ENCODE measurements at regions not wholly inside any gene's neighbourhood (a gene's known extent, or its start where the extent isn't known, plus 50 kb on each side); places are given as distances from the start of the nearest gene placed in this dataset.

DNA sequence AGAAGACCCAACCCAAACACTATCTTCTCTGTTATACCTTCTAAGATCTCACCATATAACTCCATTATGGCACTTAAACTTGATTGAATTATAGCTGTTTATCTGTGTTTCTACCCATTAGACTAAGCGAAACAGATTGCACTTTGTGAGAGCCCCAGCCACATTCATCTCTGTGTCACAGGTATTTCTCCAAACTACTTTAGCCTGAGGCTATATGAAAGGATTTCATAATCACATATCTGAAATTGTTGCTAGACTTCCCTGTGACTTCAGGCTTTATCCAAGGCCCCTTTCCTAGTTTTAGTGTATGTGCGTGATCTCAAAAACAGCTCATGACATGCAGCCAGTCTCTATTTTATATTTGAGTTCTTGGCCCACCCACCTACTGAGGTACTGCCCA lies 745.0 kb upstream of the ACVR2A start:
- H3K27ac Mint-ChIP-seq = no peak overlapping the region
- no peaks in the 10 kb centered on the region for H3K9me3 Mint-ChIP-seq
- ChIA-PET POLR2A (no interaction called here), CTCF (no interaction called here)
- H3K27me3 Mint-ChIP-seq = no peaks in the 10 kb centered on the region
- H3K4me3 Mint-ChIP-seq = no peak overlapping the region
- H3K4me1 Mint-ChIP-seq = no peaks in the 10 kb centered on the region
- intact Hi-C loops (cut with micrococcal nuclease) = no loop called here
- no peak for DNase-seq
- no peaks in the 10 kb centered on the region for H3K36me3 Mint-ChIP-seq (ENCODE audit: low read depth)
- ATAC-seq (ENCODE audit: low read depth) = no peak
- TF ChIP-seq, protein P1, sequence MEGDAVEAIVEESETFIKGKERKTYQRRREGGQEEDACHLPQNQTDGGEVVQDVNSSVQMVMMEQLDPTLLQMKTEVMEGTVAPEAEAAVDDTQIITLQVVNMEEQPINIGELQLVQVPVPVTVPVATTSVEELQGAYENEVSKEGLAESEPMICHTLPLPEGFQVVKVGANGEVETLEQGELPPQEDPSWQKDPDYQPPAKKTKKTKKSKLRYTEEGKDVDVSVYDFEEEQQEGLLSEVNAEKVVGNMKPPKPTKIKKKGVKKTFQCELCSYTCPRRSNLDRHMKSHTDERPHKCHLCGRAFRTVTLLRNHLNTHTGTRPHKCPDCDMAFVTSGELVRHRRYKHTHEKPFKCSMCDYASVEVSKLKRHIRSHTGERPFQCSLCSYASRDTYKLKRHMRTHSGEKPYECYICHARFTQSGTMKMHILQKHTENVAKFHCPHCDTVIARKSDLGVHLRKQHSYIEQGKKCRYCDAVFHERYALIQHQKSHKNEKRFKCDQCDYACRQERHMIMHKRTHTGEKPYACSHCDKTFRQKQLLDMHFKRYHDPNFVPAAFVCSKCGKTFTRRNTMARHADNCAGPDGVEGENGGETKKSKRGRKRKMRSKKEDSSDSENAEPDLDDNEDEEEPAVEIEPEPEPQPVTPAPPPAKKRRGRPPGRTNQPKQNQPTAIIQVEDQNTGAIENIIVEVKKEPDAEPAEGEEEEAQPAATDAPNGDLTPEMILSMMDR (IDR thresholded peaks at IDR 0.05) = no peak

DNA sequence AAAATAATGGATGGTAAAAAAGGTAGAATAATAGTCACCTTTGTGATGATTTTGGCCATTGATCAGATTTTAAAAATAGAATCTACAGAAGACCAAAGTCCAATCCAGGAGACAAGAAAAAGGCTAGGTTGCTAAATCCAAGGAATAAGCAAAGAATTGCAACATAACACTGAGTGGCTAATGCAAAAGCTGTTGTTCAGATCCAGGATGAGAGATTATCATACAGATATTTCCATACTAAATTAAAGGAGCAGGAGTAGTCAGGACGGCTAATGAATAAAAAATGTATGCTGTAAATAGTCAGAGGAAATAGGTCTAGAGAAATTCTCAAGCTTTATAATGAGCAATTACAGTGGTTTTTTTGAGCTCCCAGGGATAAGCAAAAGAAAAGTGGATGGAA lies 745.9 kb upstream of the ACVR2A start:
- ATAC-seq (ENCODE audit: low read depth) (no peak), DNase-seq (no peak)
- Mint-ChIP-seq H3K4me1 (no peaks in the 10 kb centered on the region), H3K27ac (no peak overlapping the region), H3K4me3 (no peak overlapping the region), H3K27me3 (no peaks in the 10 kb centered on the region), H3K36me3 (ENCODE audit: low read depth) (no peaks in the 10 kb centered on the region), H3K9me3 (no peaks in the 10 kb centered on the region)
- POLR2A ChIA-PET = no interaction called here
- TF ChIP-seq, protein P1 (IDR thresholded peaks at IDR 0.05) = no peak
- CTCF ChIA-PET = no interaction called here
- intact Hi-C loops (cut with micrococcal nuclease) = no loop called here

DNA sequence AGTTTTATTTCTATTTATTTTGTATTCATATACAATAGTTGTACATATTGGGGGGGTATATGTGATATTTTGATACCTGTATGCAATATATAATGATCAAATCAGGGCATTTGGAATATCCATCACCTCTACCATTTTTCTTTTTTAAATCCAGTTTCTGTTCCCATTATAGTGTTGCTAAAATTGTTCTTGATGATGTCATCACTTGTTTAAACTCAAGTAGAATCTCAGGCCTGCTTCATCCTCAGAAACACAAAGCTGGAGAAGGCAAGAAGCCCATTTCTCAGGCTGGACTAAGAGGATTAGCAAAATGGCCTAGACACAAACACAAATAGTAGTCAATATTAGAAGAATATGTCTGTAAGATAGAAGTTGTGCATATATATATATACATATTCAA lies 747.1 kb upstream of the ACVR2A start:
- CTCF ChIA-PET = no interaction called here
- Mint-ChIP-seq H3K36me3 (ENCODE audit: low read depth) (no peaks in the 10 kb centered on the region), H3K9me3 (no peaks in the 10 kb centered on the region), H3K4me3 (no peak overlapping the region), H3K27me3 (no peaks in the 10 kb centered on the region), H3K27ac (no peak overlapping the region), H3K4me1 (no peaks in the 10 kb centered on the region)
- TF ChIP-seq, protein P1 (IDR thresholded peaks at IDR 0.05) = no peak
- DNase-seq (no peak), ATAC-seq (ENCODE audit: low read depth) (no peak)
- POLR2A ChIA-PET = no interaction called here
- intact Hi-C loops (cut with micrococcal nuclease) = no loop called here

DNA sequence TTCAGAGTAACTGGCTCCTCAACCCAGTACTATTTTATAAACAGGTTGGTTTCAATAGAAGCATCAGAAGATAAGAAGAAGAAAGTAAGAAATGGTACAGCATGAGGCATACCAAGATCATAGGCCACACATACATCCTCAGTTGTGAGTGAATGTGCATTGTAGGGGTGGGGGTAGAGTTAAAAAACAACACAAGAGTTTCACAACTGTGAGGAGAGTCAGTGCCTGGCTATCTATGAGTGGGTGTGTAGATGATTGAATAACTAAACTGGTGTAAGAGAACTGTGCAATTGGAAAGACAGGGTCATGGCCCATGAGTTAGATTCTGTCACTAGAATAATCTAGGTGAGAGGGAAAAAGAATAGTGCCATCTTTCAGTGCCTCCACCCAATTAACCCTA lies 748.2 kb upstream of the ACVR2A start:
- ChIA-PET POLR2A (no interaction called here), CTCF (no interaction called here)
- no peak for ATAC-seq (ENCODE audit: low read depth)
- H3K4me1 Mint-ChIP-seq = no peaks in the 10 kb centered on the region
- H3K36me3 Mint-ChIP-seq (ENCODE audit: low read depth) = no peaks in the 10 kb centered on the region
- H3K27me3 Mint-ChIP-seq = no peaks in the 10 kb centered on the region
- no peak overlapping the region for H3K27ac Mint-ChIP-seq
- intact Hi-C loops (cut with micrococcal nuclease) = no loop called here
- no peak for DNase-seq
- no peaks in the 10 kb centered on the region for H3K9me3 Mint-ChIP-seq
- TF ChIP-seq, protein P1 (IDR thresholded peaks at IDR 0.05) = no peak
- H3K4me3 Mint-ChIP-seq = no peak overlapping the region

DNA sequence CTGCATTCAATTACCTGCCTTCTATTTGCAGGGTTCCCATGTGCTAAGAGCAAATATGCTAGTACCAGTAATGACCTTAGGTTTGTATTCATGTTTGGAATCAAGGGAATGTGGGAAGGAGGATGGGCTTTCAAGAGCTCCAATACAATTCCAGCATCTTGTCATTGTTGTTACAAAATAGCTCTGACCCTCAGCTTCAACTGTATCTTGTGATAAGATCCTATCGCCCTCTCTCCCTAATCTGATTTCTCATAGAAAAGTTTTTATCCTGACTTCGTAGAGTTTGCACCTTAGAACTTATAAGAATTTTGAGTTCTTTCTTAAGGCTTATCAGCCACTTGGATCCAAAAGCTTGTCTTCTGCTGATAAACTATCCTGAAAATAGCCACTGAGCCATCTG lies 749.5 kb upstream of the ACVR2A start:
- ATAC-seq (ENCODE audit: low read depth) = no peak
- TF ChIP-seq, protein P1 (IDR thresholded peaks at IDR 0.05) = no peak
- no peak for DNase-seq
- ChIA-PET CTCF (no interaction called here), POLR2A (no interaction called here)
- H3K4me1 Mint-ChIP-seq = no peaks in the 10 kb centered on the region
- no peak overlapping the region for H3K4me3 Mint-ChIP-seq
- no peaks in the 10 kb centered on the region for H3K9me3 Mint-ChIP-seq
- H3K27me3 Mint-ChIP-seq = no peaks in the 10 kb centered on the region
- no peaks in the 10 kb centered on the region for H3K36me3 Mint-ChIP-seq (ENCODE audit: low read depth)
- H3K27ac Mint-ChIP-seq = no peak overlapping the region
- intact Hi-C loops (cut with micrococcal nuclease) = no loop called here
